ENCODE measurements at regions not wholly inside any gene's neighbourhood (a gene's known extent, or its start where the extent isn't known, plus 50 kb on each side); places are given as distances from the start of the nearest gene placed in this dataset.

DNA sequence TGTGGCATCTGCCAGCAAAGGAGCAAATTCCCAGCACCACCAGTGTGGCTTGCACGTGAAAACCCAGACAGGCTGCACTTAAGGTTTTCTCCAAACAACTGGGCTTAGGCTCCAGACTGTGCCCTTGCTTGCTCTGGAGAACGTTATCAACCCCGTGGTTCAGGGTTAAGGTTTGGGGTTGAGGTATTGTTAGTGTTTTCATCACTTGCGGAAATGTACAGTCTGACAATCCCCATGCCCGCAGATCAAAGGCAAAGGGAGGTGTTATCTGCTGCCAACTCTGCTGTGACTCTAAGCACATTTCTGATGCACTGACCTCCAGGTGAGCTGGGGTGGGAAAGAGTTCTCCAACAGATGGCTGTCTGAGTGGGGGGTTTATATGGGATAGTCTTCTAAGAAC lies 253.5 kb upstream of the NT5C1B start:
- ChIA-PET CTCF (interaction anchor here (1.4 kb wide), 1 partner anchor 12 kb away, joined by 7 read pairs; no protein-coding TSS in a partner anchor), POLR2A (no interaction called here)
- no peak for DNase-seq (ENCODE audit: low read depth, low spot score)
- TF ChIP-seq, protein P1, sequence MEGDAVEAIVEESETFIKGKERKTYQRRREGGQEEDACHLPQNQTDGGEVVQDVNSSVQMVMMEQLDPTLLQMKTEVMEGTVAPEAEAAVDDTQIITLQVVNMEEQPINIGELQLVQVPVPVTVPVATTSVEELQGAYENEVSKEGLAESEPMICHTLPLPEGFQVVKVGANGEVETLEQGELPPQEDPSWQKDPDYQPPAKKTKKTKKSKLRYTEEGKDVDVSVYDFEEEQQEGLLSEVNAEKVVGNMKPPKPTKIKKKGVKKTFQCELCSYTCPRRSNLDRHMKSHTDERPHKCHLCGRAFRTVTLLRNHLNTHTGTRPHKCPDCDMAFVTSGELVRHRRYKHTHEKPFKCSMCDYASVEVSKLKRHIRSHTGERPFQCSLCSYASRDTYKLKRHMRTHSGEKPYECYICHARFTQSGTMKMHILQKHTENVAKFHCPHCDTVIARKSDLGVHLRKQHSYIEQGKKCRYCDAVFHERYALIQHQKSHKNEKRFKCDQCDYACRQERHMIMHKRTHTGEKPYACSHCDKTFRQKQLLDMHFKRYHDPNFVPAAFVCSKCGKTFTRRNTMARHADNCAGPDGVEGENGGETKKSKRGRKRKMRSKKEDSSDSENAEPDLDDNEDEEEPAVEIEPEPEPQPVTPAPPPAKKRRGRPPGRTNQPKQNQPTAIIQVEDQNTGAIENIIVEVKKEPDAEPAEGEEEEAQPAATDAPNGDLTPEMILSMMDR (IDR thresholded peaks at IDR 0.05; ENCODE audit: insufficient read depth, low read length, missing control alignments), result no peak
- H3K4me3 ChIP-seq (ENCODE audit: low read depth, low read length), result no peak overlapping the region

DNA sequence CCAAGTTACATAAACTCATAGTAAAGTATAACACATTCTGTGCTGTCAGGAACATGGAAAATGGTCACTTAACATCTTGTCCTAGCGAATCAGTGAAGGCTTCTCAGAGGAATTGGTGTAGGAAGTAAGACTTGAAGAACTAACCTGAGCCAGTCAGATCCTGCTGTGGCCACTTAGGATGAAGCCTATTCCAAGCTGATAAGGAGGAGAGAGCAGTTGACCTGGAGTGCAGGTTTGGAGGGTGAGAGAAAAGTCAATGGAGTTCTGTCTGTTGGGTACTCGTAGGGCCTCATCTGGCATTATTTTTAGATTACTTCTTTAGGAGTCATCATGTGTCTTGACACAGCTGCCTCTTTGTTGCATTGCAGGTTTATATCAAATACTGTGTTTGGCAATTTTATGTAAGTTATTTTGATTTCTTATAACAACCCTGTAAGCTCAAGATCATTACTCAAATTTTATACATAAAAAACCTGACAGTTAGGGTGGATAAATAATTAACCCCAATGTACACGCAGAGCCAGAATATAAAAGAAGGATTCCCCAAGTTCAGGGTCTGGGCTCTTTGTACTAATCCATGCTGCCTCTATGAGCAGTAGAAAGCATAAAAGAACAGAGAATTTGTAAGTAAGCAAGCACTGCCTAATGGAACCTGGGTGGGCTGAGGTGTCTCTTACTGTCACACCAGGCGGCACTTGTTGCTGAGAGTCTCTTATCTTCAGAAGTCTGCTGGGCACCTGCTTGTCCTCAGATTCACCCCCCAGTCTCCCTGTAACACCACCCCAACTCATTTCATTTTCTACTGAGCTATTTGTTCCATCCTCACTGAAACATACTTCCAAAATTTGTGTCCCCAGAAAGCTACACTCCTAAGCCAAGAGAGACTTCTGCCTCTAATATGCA lies 252.1 kb upstream of the NT5C1B start:
- ChIA-PET CTCF (interaction anchor here (0.7 to 1.4 kb wide), 4 partner anchors 10 to 321 kb away, joined by 3 to 7 read pairs (median 4); no protein-coding TSS in a partner anchor), POLR2A (no interaction called here)
- DNase-seq (ENCODE audit: low read depth, low spot score), result no peak
- TF ChIP-seq, protein P1 (IDR thresholded peaks at IDR 0.05; ENCODE audit: insufficient read depth, low read length, missing control alignments), result no peak
- H3K4me3 ChIP-seq (ENCODE audit: low read depth, low read length), result no peak overlapping the region

DNA sequence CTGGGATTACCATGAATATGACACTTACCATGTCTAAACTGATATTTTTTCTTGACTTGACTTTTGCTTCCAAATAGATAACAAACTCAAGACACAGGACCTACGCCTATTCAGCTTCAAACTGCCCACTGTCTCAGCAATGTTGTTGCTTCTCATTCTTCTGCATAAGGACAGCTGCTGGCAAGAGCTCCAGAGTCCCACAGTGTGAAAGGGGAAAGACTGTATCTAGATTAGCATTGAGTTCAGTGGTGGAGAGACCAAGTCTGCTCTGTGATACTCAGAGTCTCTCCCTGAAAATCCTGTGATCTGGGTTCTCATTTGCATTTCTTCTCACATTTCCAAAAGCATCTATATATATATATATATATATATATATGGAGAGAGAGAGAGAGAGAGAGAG lies 247.9 kb upstream of the NT5C1B start:
- POLR2A ChIA-PET, result interaction anchor here (0.7 kb wide), 1 partner anchor 532 kb away, joined by 5 read pairs; no protein-coding TSS in a partner anchor
- DNase-seq (ENCODE audit: low read depth, low spot score), result no peak
- no peak overlapping the region for H3K4me3 ChIP-seq (ENCODE audit: low read depth, low read length)
- CTCF ChIA-PET, result interaction anchor here (1.0 to 1.9 kb wide), 3 partner anchors 9 to 17 kb away, joined by 3 to 11 read pairs (median 4); no protein-coding TSS in a partner anchor
- TF ChIP-seq, protein P1 (IDR thresholded peaks at IDR 0.05; ENCODE audit: insufficient read depth, low read length, missing control alignments), result no peak

DNA sequence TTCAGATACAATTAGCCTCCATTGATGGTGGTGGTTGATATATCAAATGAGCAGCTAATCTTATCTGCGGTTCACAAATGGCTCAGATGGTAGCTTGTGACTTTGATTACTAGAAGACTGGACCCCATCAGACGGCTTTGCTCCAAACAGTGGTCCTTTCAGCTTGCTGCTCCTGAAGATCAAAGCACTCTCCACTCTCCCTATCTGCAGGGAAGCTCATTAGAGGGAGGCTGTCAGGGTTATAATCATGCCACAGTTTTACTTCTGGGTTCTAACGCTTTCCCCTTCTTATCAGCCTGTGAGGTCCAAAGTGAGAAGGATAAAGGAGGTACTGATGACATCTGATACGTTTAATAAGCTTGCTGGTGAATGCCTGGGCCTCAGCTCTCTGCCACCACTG lies 247.1 kb upstream of the NT5C1B start:
- ChIA-PET CTCF (interaction anchor here (1.0 to 3.6 kb wide), 5 partner anchors 9 to 86 kb away, joined by 3 to 11 read pairs (median 4); no protein-coding TSS in a partner anchor), POLR2A (no interaction called here)
- no peak overlapping the region for H3K4me3 ChIP-seq (ENCODE audit: low read depth, low read length)
- TF ChIP-seq, protein P1 (IDR thresholded peaks at IDR 0.05; ENCODE audit: insufficient read depth, low read length, missing control alignments), result no peak
- no peak for DNase-seq (ENCODE audit: low read depth, low spot score)

DNA sequence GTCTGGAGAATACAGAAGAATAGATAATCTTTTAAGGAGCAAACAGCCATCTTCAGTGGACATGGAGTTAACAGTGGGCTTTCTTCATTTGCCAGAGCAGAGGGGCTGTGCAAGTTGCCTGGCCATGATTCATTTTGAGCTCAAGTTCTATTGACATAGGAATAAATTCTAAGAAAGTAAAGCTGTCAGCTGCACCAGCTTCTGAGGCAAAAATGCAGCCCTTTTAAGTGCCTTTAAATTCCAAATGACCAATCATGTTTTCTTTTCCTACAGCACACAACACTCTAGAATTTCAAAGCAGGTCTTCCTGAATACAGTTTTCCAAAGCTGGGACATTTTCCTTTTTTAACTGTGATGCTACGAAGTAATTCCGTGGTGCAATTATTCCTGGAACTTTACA lies 246.4 kb upstream of the NT5C1B start:
- CTCF ChIA-PET, result interaction anchor here (1.2 to 3.6 kb wide), 3 partner anchors 19 to 86 kb away, joined by 3 to 11 read pairs (median 9); no protein-coding TSS in a partner anchor
- TF ChIP-seq, protein P1 (IDR thresholded peaks at IDR 0.05; ENCODE audit: insufficient read depth, low read length, missing control alignments), result no peak
- DNase-seq (ENCODE audit: low read depth, low spot score), result no peak
- no peak overlapping the region for H3K4me3 ChIP-seq (ENCODE audit: low read depth, low read length)
- POLR2A ChIA-PET, result no interaction called here

DNA sequence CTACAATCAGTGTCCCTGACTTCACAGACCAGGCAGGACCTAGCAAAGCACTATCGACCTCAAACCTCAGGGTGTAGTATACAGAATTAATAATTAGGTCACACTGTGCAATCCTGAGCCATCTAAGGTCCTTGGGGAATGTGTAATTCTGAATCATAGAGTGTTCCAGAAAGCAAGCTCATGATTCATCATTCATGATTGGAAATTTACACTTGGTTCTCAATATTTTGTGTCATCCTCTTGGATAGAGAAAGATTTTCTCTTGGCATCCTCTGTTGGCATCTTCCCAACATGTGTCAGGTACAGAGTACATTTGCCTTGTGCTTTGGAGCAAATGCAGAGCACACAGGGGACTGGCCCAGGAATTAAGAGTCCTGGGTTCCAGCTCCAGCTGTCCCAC lies 245.0 kb upstream of the NT5C1B start:
- TF ChIP-seq, protein P1 (IDR thresholded peaks at IDR 0.05; ENCODE audit: insufficient read depth, low read length, missing control alignments), result no peak
- no peak for DNase-seq (ENCODE audit: low read depth, low spot score)
- H3K4me3 ChIP-seq (ENCODE audit: low read depth, low read length), result no peak overlapping the region
- POLR2A ChIA-PET, result no interaction called here
- CTCF ChIA-PET, result interaction anchor here (1.3 to 3.6 kb wide), 2 partner anchors 11 to 84 kb away, joined by 3 to 9 read pairs; no protein-coding TSS in a partner anchor
